ENCODE measurements at regions not wholly inside any gene's neighbourhood (a gene's known extent, or its start where the extent isn't known, plus 50 kb on each side); places are given as distances from the start of the nearest gene placed in this dataset.

DNA sequence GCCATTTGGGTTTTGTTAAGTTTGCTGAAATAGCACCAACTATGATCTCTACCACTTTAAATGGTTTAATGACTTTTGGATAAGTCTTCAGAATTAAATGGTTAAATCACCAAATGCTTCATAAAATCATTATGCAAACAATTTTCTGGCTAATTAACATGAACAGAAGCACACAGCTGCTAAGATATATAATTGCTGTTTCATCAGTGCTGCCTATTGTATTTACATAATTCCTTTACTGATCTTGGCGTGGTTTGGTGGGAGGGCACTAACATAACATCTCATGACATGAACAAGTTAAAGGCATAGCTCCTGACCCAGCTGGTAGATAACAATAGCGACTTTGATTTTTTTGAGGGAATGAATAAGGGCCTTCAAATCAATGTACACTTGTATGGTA is 94.1 kb downstream of the FZD1 start:
- TF ChIP-seq, protein P1, sequence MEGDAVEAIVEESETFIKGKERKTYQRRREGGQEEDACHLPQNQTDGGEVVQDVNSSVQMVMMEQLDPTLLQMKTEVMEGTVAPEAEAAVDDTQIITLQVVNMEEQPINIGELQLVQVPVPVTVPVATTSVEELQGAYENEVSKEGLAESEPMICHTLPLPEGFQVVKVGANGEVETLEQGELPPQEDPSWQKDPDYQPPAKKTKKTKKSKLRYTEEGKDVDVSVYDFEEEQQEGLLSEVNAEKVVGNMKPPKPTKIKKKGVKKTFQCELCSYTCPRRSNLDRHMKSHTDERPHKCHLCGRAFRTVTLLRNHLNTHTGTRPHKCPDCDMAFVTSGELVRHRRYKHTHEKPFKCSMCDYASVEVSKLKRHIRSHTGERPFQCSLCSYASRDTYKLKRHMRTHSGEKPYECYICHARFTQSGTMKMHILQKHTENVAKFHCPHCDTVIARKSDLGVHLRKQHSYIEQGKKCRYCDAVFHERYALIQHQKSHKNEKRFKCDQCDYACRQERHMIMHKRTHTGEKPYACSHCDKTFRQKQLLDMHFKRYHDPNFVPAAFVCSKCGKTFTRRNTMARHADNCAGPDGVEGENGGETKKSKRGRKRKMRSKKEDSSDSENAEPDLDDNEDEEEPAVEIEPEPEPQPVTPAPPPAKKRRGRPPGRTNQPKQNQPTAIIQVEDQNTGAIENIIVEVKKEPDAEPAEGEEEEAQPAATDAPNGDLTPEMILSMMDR (IDR thresholded peaks at IDR 0.05), result no peak
- TF ChIP-seq POLR2A (IDR thresholded peaks at IDR 0.05), result no peak
